IMR-90 (cell line): ENCODE measurements at regions not wholly inside any gene's neighbourhood (a gene's known extent, or its start where the extent isn't known, plus 50 kb on each side); places are given as distances from the start of the nearest gene placed in this dataset.
A peak's percentile ranks its signal among the peaks of the same experiment; 100 is the strongest.

Experiments used
- ATAC-seq: fragments of 200-7000 bp; cut with Tn5 transposase; 2 replicates; pipeline ENCODE4 v1.9.1; 2020; ENCODE audit warnings: low read depth, mild to moderate bottlenecking, moderate library complexity
- BruUV-seq: library from RNA; stranded (reverse); fragments of 400-500 nt; replicated peaks from 2 replicates; lab custom pipeline; 2021; lab: Mats Ljungman, UMichigan
- CTCF ChIA-PET: fragments of 300-600 bp; formaldehyde crosslinking; extraction: SDS; loops from one replicate; lab custom pipeline; 2021; ENCODE audit warnings: antibody characterized with exemption; lab: Yijun Ruan, JAX
- POLR2A ChIA-PET: fragments of 300-600 bp; sonication (Branson Sonifier 250); formaldehyde crosslinking; loops from one replicate; lab custom pipeline; 2022; ENCODE audit warnings: antibody characterized with exemption; ENCODE audit not compliant: unreplicated experiment; lab: Charles Lee
- DNase-seq: peaks from one replicate; pipeline ENCODE4 v3.0.0; 2013
- H2AFZ ChIP-seq: replicated peaks from 2 replicates; pipeline ENCODE3; 2013; ENCODE audit warnings: low read length, mild to moderate bottlenecking; ENCODE audit not compliant: poor library complexity
- H2AK5ac ChIP-seq: 2 replicates; pipeline ENCODE4 v1.6.1; 2013; ENCODE audit warnings: low read depth, low read length, inconsistent platforms
- H2AK9ac ChIP-seq: replicated peaks from 2 replicates; pipeline ENCODE3; 2013; ENCODE audit warnings: mild to moderate bottlenecking, low read depth, low read length, moderate library complexity; ENCODE audit not compliant: poor library complexity
- H2BK120ac ChIP-seq: 2 replicates; pipeline ENCODE4 v1.6.1; 2013; ENCODE audit warnings: low read depth, low read length, inconsistent platforms
- H2BK15ac ChIP-seq: 3 replicates; pipeline ENCODE4 v1.6.1; 2013; ENCODE audit warnings: low read depth, low read length, inconsistent platforms
- H2BK20ac ChIP-seq: 2 replicates; pipeline ENCODE4 v1.6.1; 2013; ENCODE audit warnings: low read depth, mild to moderate bottlenecking, inconsistent platforms, low read length, moderate library complexity
- H2BK5ac ChIP-seq: 2 replicates; pipeline ENCODE4 v1.6.1; 2013; ENCODE audit warnings: mild to moderate bottlenecking, low read depth, low read length, inconsistent platforms; ENCODE audit not compliant: poor library complexity, severe bottlenecking
- H3K14ac ChIP-seq: replicated peaks from 2 replicates; pipeline ENCODE4 v1.6.1; 2013; ENCODE audit warnings: low read depth, low read length, inconsistent platforms
- H3K18ac ChIP-seq: 2 replicates; pipeline ENCODE4 v1.6.1; 2013; ENCODE audit warnings: low read depth, low read length, control low read depth
- H3K23ac ChIP-seq: 2 replicates; pipeline ENCODE4 v1.6.1; 2013; ENCODE audit warnings: low read depth, low read length, inconsistent platforms
- H3K27ac ChIP-seq: 2 replicates; pipeline ENCODE4 v1.5.1; 2013; ENCODE audit warnings: mild to moderate bottlenecking, control low read depth, low read length; ENCODE audit not compliant: insufficient read depth
- H3K27me3 ChIP-seq: 2 replicates; pipeline ENCODE4 v1.6.1; 2013; ENCODE audit warnings: low read length; ENCODE audit not compliant: control insufficient read depth, insufficient read depth
- H3K36me3 ChIP-seq: 2 replicates; pipeline ENCODE4 v1.6.1; 2013; ENCODE audit warnings: low read length, mixed read lengths; ENCODE audit not compliant: control insufficient read depth, insufficient read depth
- H3K4ac ChIP-seq: 2 replicates; pipeline ENCODE4 v1.6.1; 2013; ENCODE audit warnings: low read depth, low read length, inconsistent platforms
- H3K4me1 ChIP-seq: 2 replicates; pipeline ENCODE4 v1.6.1; 2013; ENCODE audit warnings: low read length, mixed read lengths; ENCODE audit not compliant: control insufficient read depth, insufficient read depth
- H3K4me2 ChIP-seq: 2 replicates; pipeline ENCODE4 v1.6.1; 2013; ENCODE audit warnings: low read depth, mild to moderate bottlenecking, control low read depth, low read length, moderate library complexity
- H3K4me3 ChIP-seq: 2 replicates; pipeline ENCODE4 v1.5.1; 2013; ENCODE audit warnings: low read depth, mild to moderate bottlenecking, control low read depth, low read length, moderate library complexity; ENCODE audit not compliant: insufficient read depth
- H3K56ac ChIP-seq: 2 replicates; pipeline ENCODE4 v1.6.1; 2013; ENCODE audit warnings: low read length, inconsistent platforms; ENCODE audit not compliant: insufficient read depth; ENCODE audit errors: extremely low read depth
- H3K79me1 ChIP-seq, 2 experiments: 2 replicates each; pipeline ENCODE4 v1.6.1; 2013; ENCODE audit warnings: low read length in 2 of 2, inconsistent platforms in 1 of 2, low read depth in 1 of 2
- H3K9ac ChIP-seq: 2 replicates; pipeline ENCODE4 v1.6.1; 2013; ENCODE audit warnings: low read depth, low read length, control low read depth
- H3K9me1 ChIP-seq: 2 replicates; pipeline ENCODE4 v1.6.1; 2013; ENCODE audit warnings: low read length, inconsistent platforms; ENCODE audit not compliant: insufficient read depth
- H3K9me3 ChIP-seq: 2 replicates; pipeline ENCODE4 v1.6.1; 2013; ENCODE audit warnings: low read length; ENCODE audit not compliant: control insufficient read depth, insufficient read depth
- H4K20me1 ChIP-seq: 2 replicates; pipeline ENCODE4 v1.6.1; 2013; ENCODE audit warnings: low read length, inconsistent platforms; ENCODE audit not compliant: insufficient read depth
- H4K5ac ChIP-seq: 2 replicates; pipeline ENCODE4 v1.6.1; 2013; ENCODE audit warnings: mild to moderate bottlenecking, low read depth, low read length, control low read depth
- H4K8ac ChIP-seq, 2 experiments: 2 replicates each; pipeline ENCODE4 v1.6.1; 2013; ENCODE audit warnings: low read depth in 2 of 2, low read length in 2 of 2, control low read depth in 1 of 2, inconsistent platforms in 1 of 2
- H4K91ac ChIP-seq: 2 replicates; pipeline ENCODE4 v1.6.1; 2013; ENCODE audit warnings: low read depth, low read length, inconsistent platforms; ENCODE audit not compliant: insufficient read depth
- BHLHE40 ChIP-seq: fragments of 150-350 bp; IDR thresholded peaks from 2 replicates; pipeline ENCODE4 v1.6.1; 2016; ENCODE audit warnings: mild to moderate bottlenecking, low read depth, low read length
- CEBPB ChIP-seq: IDR thresholded peaks from 2 replicates; pipeline ENCODE4 v1.6.1; 2012; ENCODE audit warnings: low read depth, low read length, improper control_type of control experiment
- CHD1 ChIP-seq: IDR thresholded peaks from 2 replicates; pipeline ENCODE4 v1.6.1; 2012; ENCODE audit warnings: low read depth, low read length, improper control_type of control experiment
- ELK1 ChIP-seq: fragments of 150-350 bp; IDR thresholded peaks from 2 replicates; pipeline ENCODE4 v1.6.1; 2016; ENCODE audit warnings: low read depth, mild to moderate bottlenecking, low read length, moderate library complexity, borderline replicate concordance
- MAFK ChIP-seq: IDR thresholded peaks from 2 replicates; pipeline ENCODE4 v1.6.1; 2012; ENCODE audit warnings: low read depth, low read length, improper control_type of control experiment
- MXI1 ChIP-seq: IDR thresholded peaks from 2 replicates; pipeline ENCODE4 v1.6.1; 2012; ENCODE audit warnings: low read depth, mild to moderate bottlenecking, low read length, moderate library complexity, borderline replicate concordance
- NFE2L2 ChIP-seq: fragments of 150-350 bp; IDR thresholded peaks from 2 replicates; pipeline ENCODE4 v1.6.1; 2016; ENCODE audit warnings: low read depth, mild to moderate bottlenecking, low read length
- POLR2A ChIP-seq: IDR thresholded peaks from 2 replicates; pipeline ENCODE4 v1.6.1; 2012; ENCODE audit warnings: mild to moderate bottlenecking, low read depth, low read length
- RAD21 ChIP-seq: IDR thresholded peaks from 2 replicates; pipeline ENCODE4 v1.6.1; 2012; ENCODE audit warnings: low read length, improper control_type of control experiment
- WGBS, 2 experiments: methylation state at CpG; one replicate each; pipeline versions ENCODE4 v1.1.5 to v1.1.7; 2013; ENCODE audit warnings: missing lambda C conversion rate in 2 of 2; ENCODE audit not compliant: insufficient read length in 1 of 2; ENCODE audit errors: extremely low coverage in 2 of 2; 5-methylcytosine and 5-hydroxymethylcytosine counted together
- dilution Hi-C: fragments of 300-500 bp; cut with HindIII; formaldehyde crosslinking; loops from one replicate; pipeline ENCODE4 v1.14.3; 2018; ENCODE audit warnings: low sequenced_read_pairs; ENCODE audit not compliant: unreplicated experiment
- in situ Hi-C: fragments of 300-500 bp; cut with MboI; formaldehyde crosslinking; loops from 3 replicates; pipeline ENCODE4 v1.14.3; 2019; ENCODE audit warnings: low sequenced_read_pairs, inconsistent platforms, mixed read lengths
- intact Hi-C: fragments of 100-400 bp; cut with micrococcal nuclease; formaldehyde crosslinking; loops from 2 replicates; pipeline ENCODE4 v1.10.0; 2022
- TF ChIP-seq, protein P1 (sequence below): fragments of 150-350 bp; IDR thresholded peaks from 2 replicates; pipeline ENCODE4 v1.6.1; 2017; ENCODE audit warnings: mild to moderate bottlenecking, antibody characterized with exemption, low read length, low read depth

DNA sequence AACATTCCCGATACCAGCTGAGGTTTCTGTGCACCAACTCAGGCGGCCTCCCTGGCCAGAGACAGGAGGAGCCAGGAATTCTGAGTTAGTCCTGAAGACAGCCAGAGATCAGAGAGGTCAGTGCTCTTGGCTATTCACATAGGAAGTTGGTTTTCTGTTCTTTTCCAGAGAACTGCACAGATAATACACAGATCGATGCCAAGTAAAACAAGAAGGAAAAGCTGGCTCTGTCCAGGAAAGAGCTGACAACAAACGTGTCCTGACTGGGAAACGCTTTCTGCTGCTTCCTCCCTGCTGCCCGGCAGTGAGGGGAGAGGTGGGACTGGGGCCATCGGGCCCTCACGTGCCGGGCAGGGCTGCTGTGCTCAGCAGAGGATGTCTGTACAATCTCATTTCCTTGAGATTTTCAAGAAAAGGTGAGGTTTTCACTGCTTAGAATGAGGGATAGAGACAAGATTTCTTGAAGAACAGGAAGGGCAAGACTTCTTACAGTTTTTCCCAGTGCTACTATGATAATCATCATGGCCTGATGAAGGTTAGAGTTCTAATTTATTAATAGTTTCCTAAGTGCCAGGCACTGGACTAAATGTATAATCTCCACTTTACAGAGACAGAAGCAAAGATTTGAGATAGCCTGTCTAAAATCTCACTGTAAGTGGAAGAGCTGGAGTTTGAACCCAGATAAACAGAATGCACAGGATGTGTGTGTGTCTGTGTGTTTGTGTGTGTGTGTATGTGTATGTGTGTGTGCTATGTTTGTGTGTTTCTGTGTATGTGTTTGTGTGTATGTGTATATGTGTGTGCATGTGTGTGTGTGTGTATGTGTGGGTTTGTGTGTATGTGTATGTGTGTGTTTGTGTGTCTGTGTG, 211.0 kb upstream of the RAB4A start:
- Histone ChIP-seq H2BK120ac (no peak overlapping the region), H2BK15ac (no peak overlapping the region), H3K36me3 (no peaks in the 10 kb centered on the region), H3K4me2 (peak overlapping the region; percentile 10; the same call in 1 of the 2 replicates), H3K18ac (no peak overlapping the region; the same call in 1 of the 2 replicates), H3K9ac (no peak overlapping the region), H3K14ac (no peak overlapping the region), H2BK20ac (no peak overlapping the region), H2AK5ac (no peak overlapping the region), H4K5ac (no peak overlapping the region), H3K4me3 (no peak overlapping the region), H3K9me1 (no peaks in the 10 kb centered on the region), H4K20me1 (no peaks in the 10 kb centered on the region), H4K8ac (no peak overlapping the region), H4K91ac (no peak overlapping the region), H2BK5ac (peak overlapping the region; percentile 72), H3K56ac (no peak overlapping the region), H3K4ac (no peak overlapping the region), H3K27me3 (peaks cover 24% of the 10 kb centered on the region), H3K23ac (no peak overlapping the region), H3K9me3 (no peaks in the 10 kb centered on the region), H3K27ac (no peak overlapping the region), H3K4me1 (peaks cover 4% of the 10 kb centered on the region; the same call in 1 of the 2 replicates), H2AK9ac (no peak overlapping the region), H3K79me1 (no peaks in the 10 kb centered on the region), H2AFZ (peak overlapping the region; percentile 9)
- intact Hi-C loops = no loop called here
- ATAC-seq = peak; percentile 48
- TF ChIP-seq NFE2L2 (no peak), MAFK (no peak), BHLHE40 (no peak), MXI1 (no peak), RAD21 (no peak), CEBPB (no peak), CHD1 (no peak), ELK1 (no peak), POLR2A (no peak)
- TF ChIP-seq, protein P1, sequence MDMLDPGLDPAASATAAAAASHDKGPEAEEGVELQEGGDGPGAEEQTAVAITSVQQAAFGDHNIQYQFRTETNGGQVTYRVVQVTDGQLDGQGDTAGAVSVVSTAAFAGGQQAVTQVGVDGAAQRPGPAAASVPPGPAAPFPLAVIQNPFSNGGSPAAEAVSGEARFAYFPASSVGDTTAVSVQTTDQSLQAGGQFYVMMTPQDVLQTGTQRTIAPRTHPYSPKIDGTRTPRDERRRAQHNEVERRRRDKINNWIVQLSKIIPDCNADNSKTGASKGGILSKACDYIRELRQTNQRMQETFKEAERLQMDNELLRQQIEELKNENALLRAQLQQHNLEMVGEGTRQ = no peak
- ChIA-PET POLR2A (no interaction called here), CTCF (interaction anchor here (1.1 kb wide), 1 partner anchor 8 kb away, joined by 3 read pairs; no protein-coding TSS in a partner anchor)
- DNase-seq = peak; percentile 4
- BruUV-seq = no TSS peak
- dilution Hi-C loops = no loop called here
- in situ Hi-C loops = no loop called here
- no CpG with 5 or more reads among the region's 9 CpGs for WGBS, 2 experiments
